Osteocyte (in vitro differentiated cells): ENCODE measurements at regions not wholly inside any gene's neighbourhood (a gene's known extent, or its start where the extent isn't known, plus 50 kb on each side); places are given as distances from the start of the nearest gene placed in this dataset.

ENCODE experiments used
- DNase-seq: peaks from one replicate; pipeline ENCODE4 v3.0.0; 2021; ENCODE audit warnings: mixed read lengths; ENCODE audit not compliant: unreplicated experiment; ENCODE audit errors: extremely low spot score
- H3K27ac Mint-ChIP-seq: one replicate; pipeline ENCODE4 v1.8.0; 2021; ENCODE audit warnings: mild to moderate bottlenecking, mixed read lengths; ENCODE audit not compliant: unreplicated experiment
- H3K27me3 Mint-ChIP-seq: one replicate; pipeline ENCODE4 v1.8.0; 2021; ENCODE audit warnings: mixed read lengths; ENCODE audit not compliant: unreplicated experiment
- H3K36me3 Mint-ChIP-seq: one replicate; pipeline ENCODE4 v1.8.0; 2021; ENCODE audit warnings: mixed read lengths; ENCODE audit not compliant: unreplicated experiment
- H3K4me1 Mint-ChIP-seq: one replicate; pipeline ENCODE4 v1.8.0; 2021; ENCODE audit warnings: mixed read lengths; ENCODE audit not compliant: unreplicated experiment
- H3K4me3 Mint-ChIP-seq: one replicate; pipeline ENCODE4 v1.8.0; 2021; ENCODE audit warnings: mild to moderate bottlenecking, moderate library complexity, mixed read lengths; ENCODE audit not compliant: unreplicated experiment
- H3K9me3 Mint-ChIP-seq: one replicate; pipeline ENCODE4 v1.8.0; 2021; ENCODE audit warnings: mixed read lengths; ENCODE audit not compliant: unreplicated experiment
- TF ChIP-seq, protein P1 (sequence below): fragments of 200-600 bp; sonication (generic); IDR thresholded peaks from 2 replicates; pipeline ENCODE4 v1.5.0; 2021; ENCODE audit warnings: antibody characterized with exemption, mild to moderate bottlenecking, moderate library complexity

DNA sequence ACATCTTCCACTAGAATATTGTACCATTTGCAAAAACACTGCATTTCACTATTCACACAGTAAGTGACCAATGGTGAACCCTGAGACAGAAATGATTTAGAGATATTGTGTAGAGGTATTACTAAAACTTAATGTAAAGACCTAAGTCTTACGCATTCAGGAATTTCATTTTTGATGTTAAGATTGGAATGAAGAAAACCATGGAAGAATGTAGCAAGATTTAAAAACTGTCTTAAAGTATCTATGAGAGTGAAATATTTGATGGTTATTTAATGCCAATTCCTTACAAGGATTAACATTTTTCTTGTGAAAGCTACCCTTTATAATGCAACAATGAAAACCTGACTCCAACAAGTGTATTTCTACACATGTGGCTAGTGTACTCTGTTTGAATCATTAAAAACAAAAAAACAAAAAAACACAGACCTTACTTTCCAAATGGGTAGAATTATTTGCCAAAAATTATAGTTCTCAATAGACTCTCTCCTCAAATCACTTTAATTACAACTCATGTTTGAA, 172.0 kb downstream of the NNT start:
- TF ChIP-seq, protein P1, sequence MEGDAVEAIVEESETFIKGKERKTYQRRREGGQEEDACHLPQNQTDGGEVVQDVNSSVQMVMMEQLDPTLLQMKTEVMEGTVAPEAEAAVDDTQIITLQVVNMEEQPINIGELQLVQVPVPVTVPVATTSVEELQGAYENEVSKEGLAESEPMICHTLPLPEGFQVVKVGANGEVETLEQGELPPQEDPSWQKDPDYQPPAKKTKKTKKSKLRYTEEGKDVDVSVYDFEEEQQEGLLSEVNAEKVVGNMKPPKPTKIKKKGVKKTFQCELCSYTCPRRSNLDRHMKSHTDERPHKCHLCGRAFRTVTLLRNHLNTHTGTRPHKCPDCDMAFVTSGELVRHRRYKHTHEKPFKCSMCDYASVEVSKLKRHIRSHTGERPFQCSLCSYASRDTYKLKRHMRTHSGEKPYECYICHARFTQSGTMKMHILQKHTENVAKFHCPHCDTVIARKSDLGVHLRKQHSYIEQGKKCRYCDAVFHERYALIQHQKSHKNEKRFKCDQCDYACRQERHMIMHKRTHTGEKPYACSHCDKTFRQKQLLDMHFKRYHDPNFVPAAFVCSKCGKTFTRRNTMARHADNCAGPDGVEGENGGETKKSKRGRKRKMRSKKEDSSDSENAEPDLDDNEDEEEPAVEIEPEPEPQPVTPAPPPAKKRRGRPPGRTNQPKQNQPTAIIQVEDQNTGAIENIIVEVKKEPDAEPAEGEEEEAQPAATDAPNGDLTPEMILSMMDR: no peak
- Mint-ChIP-seq H3K4me1 (peaks cover 12% of the 10 kb centered on the region), H3K27ac (no peak overlapping the region), H3K4me3 (no peak overlapping the region), H3K27me3 (peaks cover 19% of the 10 kb centered on the region), H3K9me3 (peaks cover 12% of the 10 kb centered on the region), H3K36me3 (no peaks in the 10 kb centered on the region)
- DNase-seq: no peak

DNA sequence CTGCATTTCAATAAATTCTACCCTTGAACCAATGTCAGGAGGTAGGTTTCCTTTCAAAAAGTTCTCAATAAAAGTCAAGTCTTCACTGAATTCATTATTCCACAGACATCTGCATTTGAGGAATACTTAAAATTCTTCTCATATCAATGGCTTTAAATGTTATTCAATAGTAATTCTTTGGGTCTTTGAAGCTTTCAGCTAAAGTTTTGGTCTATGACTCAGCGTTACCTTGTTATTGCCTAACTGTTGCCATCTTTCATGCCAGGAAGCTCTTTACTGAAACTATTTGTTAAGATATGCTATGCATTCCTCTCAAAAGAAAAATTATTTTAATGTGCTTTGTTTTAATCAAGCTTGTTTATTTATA, 170.5 kb downstream of the NNT start:
- TF ChIP-seq, protein P1: no peak
- peaks cover 12% of the 10 kb centered on the region for H3K9me3 Mint-ChIP-seq
- no peak overlapping the region for H3K27ac Mint-ChIP-seq
- no peak for DNase-seq
- peaks cover 15% of the 10 kb centered on the region for H3K4me1 Mint-ChIP-seq
- H3K36me3 Mint-ChIP-seq: no peaks in the 10 kb centered on the region
- H3K4me3 Mint-ChIP-seq: no peak overlapping the region
- peaks cover 17% of the 10 kb centered on the region for H3K27me3 Mint-ChIP-seq

DNA sequence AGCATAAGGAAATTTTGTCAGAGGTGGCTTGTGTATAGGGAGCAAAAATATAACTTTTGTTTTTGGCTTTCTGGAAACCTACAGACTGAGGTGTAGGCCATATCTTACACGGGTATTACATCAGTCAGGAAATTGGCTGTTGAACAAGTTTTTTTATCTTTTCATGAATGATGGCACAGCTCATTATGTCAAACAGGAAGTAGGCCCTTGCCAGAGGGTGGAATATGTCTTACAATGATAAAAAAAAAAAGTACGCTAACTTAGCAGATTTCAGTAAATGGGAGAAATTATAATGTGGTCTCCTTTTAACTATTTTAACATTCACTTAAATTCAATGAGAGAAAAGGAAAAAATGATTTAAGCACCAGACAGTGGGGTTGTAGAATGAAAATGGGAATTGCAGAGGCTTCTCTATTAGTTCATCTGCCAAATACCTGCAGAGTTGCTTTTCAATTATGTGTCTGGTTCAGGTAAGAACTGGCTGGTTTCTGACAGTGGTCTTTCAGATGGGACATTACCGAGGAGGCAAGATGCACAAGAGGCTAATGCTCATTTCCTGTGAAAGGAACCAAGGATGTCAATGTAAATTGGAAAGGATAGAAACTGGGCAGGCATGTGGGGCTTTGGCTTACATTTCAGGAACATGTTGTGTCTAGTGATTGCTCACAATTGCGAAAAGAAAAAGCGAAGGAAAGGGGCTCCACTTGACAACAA, 169.9 kb downstream of the NNT start:
- H3K27me3 Mint-ChIP-seq: peaks cover 11% of the 10 kb centered on the region

DNA sequence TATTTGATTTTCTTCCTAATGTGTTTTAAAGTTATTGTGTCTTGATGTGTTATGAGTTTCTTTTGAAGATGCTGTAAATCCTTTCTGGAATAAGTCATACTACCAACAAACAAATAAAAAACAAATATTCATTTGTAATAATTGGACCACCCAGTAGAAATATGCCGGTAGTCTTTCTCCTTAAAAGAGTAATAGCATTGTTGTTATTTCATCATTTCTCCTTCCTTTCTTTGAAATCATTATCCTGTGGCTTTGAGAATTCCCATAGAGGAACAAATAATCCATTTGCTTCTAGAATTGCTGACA, 169.4 kb downstream of the NNT start:
- Mint-ChIP-seq H3K4me3 (no peak overlapping the region), H3K27ac (peak overlapping the region; percentile 32), H3K4me1 (peaks cover 15% of the 10 kb centered on the region), H3K27me3 (peaks cover 9% of the 10 kb centered on the region), H3K36me3 (no peaks in the 10 kb centered on the region), H3K9me3 (peaks cover 3% of the 10 kb centered on the region)
- TF ChIP-seq, protein P1: no peak
- DNase-seq: no peak

More for the DNA sequence above, 169.9 kb downstream of the NNT start:
- Mint-ChIP-seq H3K9me3 (peaks cover 8% of the 10 kb centered on the region), H3K4me1 (peaks cover 15% of the 10 kb centered on the region), H3K4me3 (no peak overlapping the region), H3K36me3 (no peaks in the 10 kb centered on the region), H3K27ac (peak overlapping the region; percentile 32)
- no peak for DNase-seq
- TF ChIP-seq, protein P1: no peak

DNA sequence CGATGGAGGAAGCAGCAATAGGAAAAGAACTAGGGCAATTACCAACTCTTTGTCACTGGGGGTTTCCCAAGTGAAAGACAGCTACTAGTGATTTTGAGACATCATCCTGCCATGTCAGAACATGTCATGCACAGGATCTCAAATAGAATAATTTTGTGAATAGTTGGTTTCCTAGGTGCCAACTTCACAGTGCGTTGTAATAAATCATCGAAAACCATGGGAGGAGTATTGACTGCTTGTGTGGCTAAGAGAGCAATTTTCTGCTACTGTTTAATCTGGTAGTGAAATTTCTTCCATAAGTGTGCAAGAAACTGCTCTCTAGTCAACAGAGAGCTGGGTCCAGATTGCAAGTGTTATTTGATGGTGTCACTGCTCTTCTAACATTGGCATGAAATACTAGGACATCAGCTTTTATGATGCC, 168.6 kb downstream of the NNT start:
- Mint-ChIP-seq H3K27me3 (peaks cover 6% of the 10 kb centered on the region), H3K36me3 (no peaks in the 10 kb centered on the region), H3K4me3 (no peak overlapping the region), H3K9me3 (no peaks in the 10 kb centered on the region), H3K27ac (no peak overlapping the region), H3K4me1 (peaks cover 15% of the 10 kb centered on the region)
- DNase-seq: no peak
- TF ChIP-seq, protein P1: no peak
